Activated CD4-positive, alpha-beta T cell treated with anti-CD3 and anti-CD28 coated beads for 1 hour (primary cell): ENCODE measurements at regions not wholly inside any gene's neighbourhood (a gene's known extent, or its start where the extent isn't known, plus 50 kb on each side); places are given as distances from the start of the nearest gene placed in this dataset.

Experiments used
- DNase-seq: peaks from one replicate; pipeline ENCODE4 v3.0.0-alpha.2; 2020

- no peak for DNase-seq
Measured at GRCh38 chr7:155360495-155361345, 63.0 kb downstream of the INSIG1 start.

DNA sequence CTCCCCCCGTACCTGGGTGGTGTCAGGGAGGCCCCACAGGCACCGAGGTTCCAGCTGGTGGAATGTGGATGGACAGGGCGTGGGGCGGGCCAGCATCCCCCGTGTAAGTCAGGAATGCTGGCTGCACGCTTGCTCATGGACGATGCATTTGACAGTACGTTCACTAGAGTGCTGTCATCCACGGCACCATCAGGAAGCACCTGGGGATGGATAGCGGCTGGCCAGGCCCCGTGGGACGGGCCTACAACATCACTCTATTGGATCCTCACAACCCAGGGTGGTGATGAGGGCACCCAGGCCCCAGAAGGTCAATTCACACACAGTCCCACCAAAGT is 63.6 kb downstream of the INSIG1 start:
- DNase-seq, result no peak

GRCh38 chr7:155361947-155362346 is 64.3 kb downstream of the INSIG1 start:
- no peak for DNase-seq

DNA sequence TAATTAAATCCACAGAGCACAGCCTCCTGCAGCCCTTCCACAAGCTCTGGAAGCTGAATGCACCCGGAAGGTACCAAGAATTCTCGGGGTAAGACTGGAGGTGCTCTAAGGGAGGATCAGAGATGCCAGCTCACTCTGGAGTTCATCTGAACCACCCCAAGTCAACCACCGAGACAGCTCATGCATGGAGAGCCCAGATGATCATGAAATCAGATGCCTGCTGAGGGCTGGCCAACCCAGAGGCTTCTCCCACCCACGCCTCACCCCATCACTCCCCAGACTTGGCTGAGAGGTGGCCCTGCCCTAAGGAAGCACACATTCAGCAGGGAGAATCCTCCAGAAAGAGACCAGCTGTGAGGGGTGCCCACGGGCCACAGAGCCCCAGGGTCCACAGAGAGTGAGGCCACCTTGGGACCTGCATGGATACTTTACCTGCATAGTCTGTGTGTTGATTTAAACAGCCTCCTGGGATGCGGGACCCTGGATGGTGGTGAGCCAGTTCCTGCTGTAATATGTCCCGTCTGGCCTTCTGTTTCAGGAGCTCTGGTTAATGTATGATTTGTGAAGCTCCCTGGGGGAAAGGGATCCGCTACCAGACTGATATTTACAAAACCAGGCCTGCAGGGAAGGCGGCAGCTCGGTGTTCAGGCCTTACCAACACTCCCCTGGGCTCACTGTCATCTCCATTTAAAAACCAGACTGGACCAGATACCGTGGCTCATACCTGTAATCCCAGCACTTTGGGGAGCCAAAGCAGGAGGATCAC is 64.9 kb downstream of the INSIG1 start:
- no peak for DNase-seq

- no peak for DNase-seq
Measured at GRCh38 chr7:155363146-155363539, 65.5 kb downstream of the INSIG1 start.

- DNase-seq, result no peak
Measured at GRCh38 chr7:155363852-155364600, 66.3 kb downstream of the INSIG1 start.

DNA sequence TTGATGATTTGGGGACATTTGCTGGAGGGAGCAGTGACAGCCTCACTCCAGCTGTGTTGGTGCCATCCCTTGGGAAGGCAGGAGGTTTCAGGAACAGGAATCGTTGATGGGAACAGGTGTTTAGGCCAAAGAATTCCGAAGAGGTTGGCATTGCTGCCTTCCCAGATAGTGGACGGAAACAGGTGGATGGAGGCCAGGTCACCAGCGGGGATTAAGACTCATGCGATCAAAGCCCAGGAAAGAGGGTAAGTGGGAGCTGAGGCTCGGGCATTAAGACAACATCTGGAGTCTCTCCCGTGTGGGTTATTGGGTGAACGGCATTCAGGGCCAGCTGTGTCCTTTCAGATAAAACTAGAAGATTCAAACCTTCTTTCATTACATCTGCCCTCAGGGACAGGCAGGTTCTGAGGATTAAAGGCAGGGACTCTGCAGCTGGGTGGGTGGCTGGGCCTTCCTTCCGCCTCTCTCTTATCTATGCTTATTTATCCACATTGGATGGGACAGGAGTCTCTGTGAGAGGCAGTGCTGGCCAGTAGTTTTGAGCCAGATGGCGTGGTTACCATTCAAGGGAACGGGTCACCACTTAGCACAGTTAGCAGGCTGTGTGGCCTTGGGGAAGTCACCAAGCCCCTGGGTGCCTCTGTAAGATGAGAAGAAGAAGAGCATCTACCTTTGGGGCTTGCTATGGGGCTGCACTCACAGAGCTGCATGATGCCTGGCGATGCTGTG is 67.6 kb downstream of the INSIG1 start:
- DNase-seq, result no peak

DNA sequence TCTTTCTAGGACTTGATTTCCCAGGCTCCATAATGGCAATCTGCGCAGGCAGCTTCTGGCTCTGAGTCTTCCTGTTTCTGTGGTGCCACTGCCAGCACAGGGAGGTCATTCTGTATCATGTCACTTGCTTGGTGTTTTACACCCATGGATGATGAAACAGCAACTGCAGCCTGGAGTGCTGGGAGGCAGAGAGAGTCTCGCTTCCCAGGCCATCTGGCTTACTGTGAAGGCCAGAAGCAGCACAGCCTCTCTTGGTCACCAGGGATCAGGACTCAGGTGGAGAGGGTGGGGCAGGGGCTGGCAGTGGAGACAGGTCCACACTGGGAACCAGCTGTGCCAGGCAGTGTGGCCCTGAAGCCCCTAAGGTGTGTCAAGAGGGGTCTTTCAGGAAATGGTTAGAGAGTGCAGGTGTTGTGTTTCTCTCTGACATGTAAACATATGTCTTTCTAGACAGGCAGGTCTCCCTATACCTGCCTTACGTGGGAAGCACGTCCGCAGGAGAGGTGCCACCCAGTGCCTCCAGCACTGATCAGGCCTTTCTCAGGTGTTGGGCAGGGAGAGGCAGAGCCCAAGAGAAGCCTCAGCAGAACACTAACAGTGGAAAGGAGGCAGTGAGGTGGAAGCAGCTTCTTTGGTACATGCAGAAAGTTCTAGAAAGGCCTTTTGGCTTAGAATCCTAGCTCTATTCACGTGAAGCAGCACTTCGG is 71.4 kb downstream of the INSIG1 start:
- no peak for DNase-seq

DNA sequence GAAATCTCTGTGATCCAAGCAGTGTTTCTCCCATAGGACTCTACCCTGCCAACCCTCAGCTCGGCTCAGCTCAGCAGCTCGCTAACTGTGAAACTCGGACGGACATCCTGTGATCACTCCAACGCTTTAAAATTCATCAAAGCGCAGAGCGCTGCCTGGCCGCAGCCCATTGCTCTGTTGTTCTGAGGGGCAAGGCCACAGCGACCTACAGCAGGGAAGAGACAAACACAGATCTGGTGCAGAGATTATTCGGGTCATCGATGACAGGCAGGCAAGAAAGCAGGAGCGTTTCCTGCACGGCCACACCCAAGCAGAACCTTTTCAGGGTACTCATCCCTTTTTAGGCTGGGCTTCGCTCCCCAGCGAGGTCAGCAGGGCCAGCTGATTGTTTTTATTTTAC is 72.1 kb downstream of the INSIG1 start:
- no peak for DNase-seq

- no peak for DNase-seq
Measured at GRCh38 chr7:155371331-155371883, 73.7 kb downstream of the INSIG1 start.

GRCh38 chr7:155371884-155372781 is 74.5 kb downstream of the INSIG1 start:
- no peak for DNase-seq

- DNase-seq, result no peak
Measured at GRCh38 chr7:155372782-155373358, 75.2 kb downstream of the INSIG1 start.

DNA sequence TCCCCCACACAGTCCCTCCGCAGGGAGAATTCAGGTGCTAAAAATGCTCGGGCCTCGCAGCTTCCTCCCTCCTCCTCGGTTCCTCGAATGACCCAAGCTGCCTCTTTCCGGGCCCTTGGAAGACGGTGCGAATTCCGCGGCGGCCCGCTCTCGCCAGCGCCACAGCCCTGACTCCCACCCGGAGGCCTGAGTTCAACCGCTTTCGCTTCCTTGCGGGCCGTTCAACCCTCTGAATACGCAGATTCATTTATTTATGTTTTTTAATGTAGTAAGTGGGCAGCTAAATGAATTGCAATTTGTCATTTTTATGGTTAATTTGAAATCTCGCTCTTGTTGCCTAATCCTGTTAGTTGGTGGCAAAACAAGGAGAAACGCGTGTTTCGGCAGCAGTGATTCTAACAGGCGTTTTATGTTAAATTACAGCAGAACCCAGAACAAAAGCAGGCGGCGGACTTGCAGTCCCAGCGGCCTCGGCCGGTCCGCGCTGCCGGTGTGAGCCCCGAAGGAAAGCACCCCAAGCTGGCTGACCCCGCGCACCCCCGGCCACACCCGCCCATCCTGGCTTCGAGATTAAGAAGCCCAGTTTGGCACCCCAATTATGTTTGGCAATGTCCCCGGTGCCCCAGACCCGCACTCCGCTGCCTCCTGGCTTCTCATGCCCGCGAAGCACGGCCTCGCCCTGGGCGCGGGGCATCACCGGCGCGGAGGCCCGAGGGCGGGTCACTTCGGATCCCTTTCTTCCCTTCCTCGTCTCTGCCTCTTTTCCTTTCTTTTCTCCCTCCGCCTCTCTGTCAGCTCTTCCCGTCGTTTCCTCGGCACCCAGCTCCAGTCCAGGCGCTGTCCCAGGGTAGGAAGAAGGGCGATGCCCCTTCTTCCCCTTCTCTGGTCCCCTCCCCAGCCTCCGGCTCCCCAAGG is 75.9 kb downstream of the INSIG1 start:
- no peak for DNase-seq

DNA sequence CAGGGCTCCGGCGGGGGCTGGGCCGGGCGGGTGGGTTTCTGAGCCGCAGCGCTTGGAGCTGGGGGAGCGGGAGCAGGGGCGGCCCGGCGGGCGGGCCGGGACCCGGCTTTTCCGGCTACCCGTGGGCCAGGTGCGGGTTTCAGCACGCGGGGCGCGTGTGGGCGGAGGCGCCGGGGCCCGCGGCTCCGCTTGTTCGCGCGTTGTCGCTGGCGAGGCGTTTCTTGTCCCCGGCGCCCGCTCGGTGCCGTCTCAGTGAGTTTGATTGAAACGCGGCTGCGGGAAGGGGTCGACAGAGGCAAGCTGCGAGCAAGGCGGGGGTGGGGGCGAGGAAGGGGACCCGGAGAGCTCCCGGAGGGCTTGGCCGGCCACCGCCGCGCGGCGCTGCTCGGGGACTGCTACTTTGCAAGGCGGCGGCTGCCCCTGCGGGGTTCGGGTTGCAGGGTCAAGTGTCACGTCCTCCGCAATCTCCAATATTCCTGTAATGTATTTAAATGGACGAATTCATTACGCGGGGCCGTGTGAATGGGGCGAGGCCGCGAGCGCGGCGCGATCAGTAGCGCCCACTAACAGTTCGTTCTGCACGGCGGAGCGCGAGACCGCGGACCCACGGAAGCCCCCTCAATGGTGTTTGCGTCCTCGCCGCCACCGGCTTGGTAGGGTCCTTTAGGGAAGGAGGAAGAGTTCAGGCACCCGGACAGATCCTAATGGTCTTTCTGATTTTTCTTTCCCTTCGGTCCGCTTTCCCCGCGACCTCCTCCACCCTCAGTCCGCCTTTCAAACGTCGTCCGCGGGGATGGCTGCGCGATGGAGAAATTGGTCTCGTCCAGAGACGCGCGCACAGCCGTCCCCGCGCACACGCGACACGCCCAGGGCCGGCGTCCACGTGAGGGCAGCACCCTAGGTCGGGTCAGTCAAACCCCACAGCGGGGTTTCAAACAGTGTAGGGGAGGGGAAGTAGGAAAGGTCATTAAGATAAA is 76.9 kb downstream of the INSIG1 start:
- no peak for DNase-seq

- DNase-seq, result no peak
Measured at GRCh38 chr7:155375337-155376277, 77.9 kb downstream of the INSIG1 start.

DNA sequence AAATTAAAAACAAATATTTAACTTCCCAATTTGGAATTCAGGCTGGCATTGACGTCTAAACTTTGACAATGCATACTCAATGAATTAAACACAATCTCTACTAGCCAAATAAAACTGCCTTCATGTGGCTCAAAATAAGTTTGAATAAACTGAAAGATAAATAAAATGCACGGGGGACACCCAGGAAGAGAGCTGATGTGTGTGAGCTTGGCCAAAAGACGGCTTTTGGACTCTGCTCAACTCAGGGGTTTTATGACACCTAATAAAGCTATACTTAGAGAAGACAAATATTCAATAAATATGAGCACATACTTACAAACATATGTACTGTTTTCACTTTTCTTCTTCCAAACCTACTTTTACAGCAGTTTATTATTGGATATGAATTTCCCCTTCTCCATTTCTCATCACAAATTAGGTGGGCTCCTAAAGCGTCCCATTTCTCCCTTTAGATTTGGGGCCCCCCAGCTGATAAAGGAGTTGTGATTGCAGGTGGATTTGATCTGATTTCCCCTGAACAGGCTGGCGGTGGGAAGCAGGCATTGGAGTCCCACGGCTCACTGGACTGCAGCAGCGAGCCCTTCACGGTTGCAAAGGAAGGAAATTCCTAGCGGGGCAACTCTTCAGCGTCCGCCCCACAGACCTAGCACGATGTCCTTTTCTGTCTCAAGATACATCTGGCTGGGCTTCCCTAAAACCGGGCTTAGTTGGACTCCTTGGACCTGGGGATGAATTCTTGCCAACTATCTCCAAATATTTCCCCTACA is 79.6 kb downstream of the INSIG1 start:
- DNase-seq, result no peak
